GM12878 (cell line): ENCODE measurements at regions not wholly inside any gene's neighbourhood (a gene's known extent, or its start where the extent isn't known, plus 50 kb on each side); places are given as distances from the start of the nearest gene placed in this dataset.

Experiments
- ATAC-seq: fragments of 200-7000 bp; cut with Tn5 transposase; 3 replicates; pipeline ENCODE4 v1.9.1; 2020; ENCODE audit warnings: mild to moderate bottlenecking, moderate library complexity
- BruUV-seq: library from RNA; stranded (reverse); fragments of 400-500 nt; replicated peaks from 2 replicates; lab custom pipeline; 2021; lab: Mats Ljungman, UMichigan
- CTCF ChIA-PET: fragments of 300-600 bp; sonication (Branson Sonifier 250); formaldehyde crosslinking; extraction: SDS; loops from one replicate; lab custom pipeline; 2021; ENCODE audit warnings: inconsistent platforms; lab: Yijun Ruan, JAX
- POLR2A ChIA-PET: fragments of 350-600 bp; formaldehyde crosslinking; extraction: SDS; loops from one replicate; lab custom pipeline; 2021; ENCODE audit warnings: inconsistent platforms; lab: Charles Lee
- RAD21 ChIA-PET: fragments of 300-600 bp; sonication (Branson Sonifier 250); formaldehyde crosslinking; loops from one replicate; lab custom pipeline; 2023; ENCODE audit warnings: antibody characterized with exemption; ENCODE audit not compliant: unreplicated experiment; lab: Charles Lee
- SMC1A ChIA-PET: fragments of 300-600 bp; sonication (Branson Sonifier 250); formaldehyde crosslinking; loops from one replicate; lab custom pipeline; 2023; ENCODE audit not compliant: unreplicated experiment, uncharacterized antibody; lab: Charles Lee
- DNase-seq: peaks from one replicate; pipeline ENCODE4 v3.0.0-alpha.2; 2011; ENCODE audit warnings: low read depth, low spot score
- FAIRE-seq: peaks from 3 replicates; lab custom pipeline; 2011; peaks lifted over from hg19 to GRCh38; lab: Jason Lieb, UNC
- H2AFZ ChIP-seq: 2 replicates; pipeline ENCODE4 v1.6.0; 2011; ENCODE audit warnings: low read depth, low read length, control low read depth; ENCODE audit not compliant: control insufficient read depth
- H3K27ac ChIP-seq: 2 replicates; pipeline ENCODE4 v1.5.1; 2011; ENCODE audit warnings: control low read depth; ENCODE audit not compliant: control insufficient read depth, insufficient read depth
- H3K27me3 ChIP-seq, 2 experiments: replicated peaks in 1 of 2; 2 replicates each; pipeline versions ENCODE4 v1.6.0 to v1.6.1; 2011; ENCODE audit warnings: low read length in 1 of 2; ENCODE audit not compliant: control insufficient read depth in 2 of 2, insufficient read depth in 2 of 2
- H3K36me3 ChIP-seq, 2 experiments: 2 replicates each; pipeline ENCODE4 v1.5.1; 2011; ENCODE audit warnings: low read length in 1 of 2; ENCODE audit not compliant: control insufficient read depth in 2 of 2, insufficient read depth in 2 of 2
- H3K4me1 ChIP-seq: 2 replicates; pipeline ENCODE4 v1.6.1; 2011; ENCODE audit warnings: mild to moderate bottlenecking, low read length, moderate library complexity, mixed read lengths; ENCODE audit not compliant: control insufficient read depth, insufficient read depth
- H3K4me2 ChIP-seq: 2 replicates; pipeline ENCODE4 v1.6.0; 2011; ENCODE audit warnings: control low read depth; ENCODE audit not compliant: control insufficient read depth, insufficient read depth
- H3K4me3 ChIP-seq: fragments of 200-600 bp; sonication (generic); 2 replicates; pipeline ENCODE4 v1.5.1; 2016
- H3K79me2 ChIP-seq: 2 replicates; pipeline ENCODE4 v1.6.0; 2011; ENCODE audit warnings: low read length; ENCODE audit not compliant: control insufficient read depth, insufficient read depth
- H3K9ac ChIP-seq: 2 replicates; pipeline ENCODE4 v1.8.0; 2011; ENCODE audit warnings: low read length, control low read depth, mixed read lengths; ENCODE audit not compliant: control insufficient read depth, insufficient read depth
- H3K9me3 ChIP-seq: replicated peaks from 3 replicates; pipeline ENCODE4 v1.5.1; 2011; ENCODE audit warnings: mild to moderate bottlenecking, low read length; ENCODE audit not compliant: control insufficient read depth, insufficient read depth
- H4K20me1 ChIP-seq: 2 replicates; pipeline ENCODE4 v1.6.0; 2011; ENCODE audit not compliant: control insufficient read depth, insufficient read depth
- ETV6 ChIP-seq, 2 experiments: fragments of 450-650 bp in 1 of 2; IDR thresholded peaks in 1 of 2; conservative IDR thresholded peaks in 1 of 2; 2 replicates each; pipeline ENCODE4 v1.6.1; 2014; ENCODE audit warnings: antibody characterized with exemption in 1 of 2, borderline replicate concordance in 1 of 2, low read depth in 1 of 2, mild to moderate bottlenecking in 1 of 2, moderate library complexity in 1 of 2
- HDGF ChIP-seq: fragments of 450-650 bp; IDR thresholded peaks from 2 replicates; pipeline ENCODE4 v1.6.1; 2016; ENCODE audit warnings: antibody characterized with exemption
- MYB ChIP-seq: fragments of 150-350 bp; IDR thresholded peaks from 2 replicates; pipeline ENCODE4 v1.6.1; 2014; ENCODE audit warnings: mild to moderate bottlenecking, low read depth, low read length, borderline replicate concordance
- NFXL1 ChIP-seq: fragments of 450-650 bp; IDR thresholded peaks from 2 replicates; pipeline ENCODE4 v1.6.1; 2017; ENCODE audit warnings: antibody characterized with exemption, mild to moderate bottlenecking, borderline replicate concordance
- SUZ12 ChIP-seq: fragments of 200-600 bp; sonication (generic); IDR thresholded peaks from one replicate; pipeline ENCODE4 v1.6.1; 2018; ENCODE audit warnings: antibody characterized with exemption, mild to moderate bottlenecking; ENCODE audit not compliant: unreplicated experiment
- TCF7 ChIP-seq: IDR thresholded peaks from 2 replicates; pipeline ENCODE4 v1.6.1; 2014; ENCODE audit warnings: antibody characterized with exemption, borderline replicate concordance
- WGBS: methylation state at CpG from one replicate; pipeline ENCODE4 v1.1.6; 2016; ENCODE audit warnings: low lambda C conversion rate; ENCODE audit not compliant: insufficient replicate concordance, insufficient coverage; ENCODE audit errors: missing lambda C conversion rate; 5-methylcytosine and 5-hydroxymethylcytosine counted together
- in situ Hi-C: fragments of 300-500 bp; cut with MboI; formaldehyde crosslinking; loops from 9 replicates; pipeline ENCODE4 v1.14.3; 2018; ENCODE audit warnings: mixed read lengths
- intact Hi-C: fragments of 100-400 bp; cut with micrococcal nuclease; formaldehyde crosslinking; loops from one replicate; pipeline ENCODE4 v1.14.2; 2022; ENCODE audit not compliant: unreplicated experiment

DNA sequence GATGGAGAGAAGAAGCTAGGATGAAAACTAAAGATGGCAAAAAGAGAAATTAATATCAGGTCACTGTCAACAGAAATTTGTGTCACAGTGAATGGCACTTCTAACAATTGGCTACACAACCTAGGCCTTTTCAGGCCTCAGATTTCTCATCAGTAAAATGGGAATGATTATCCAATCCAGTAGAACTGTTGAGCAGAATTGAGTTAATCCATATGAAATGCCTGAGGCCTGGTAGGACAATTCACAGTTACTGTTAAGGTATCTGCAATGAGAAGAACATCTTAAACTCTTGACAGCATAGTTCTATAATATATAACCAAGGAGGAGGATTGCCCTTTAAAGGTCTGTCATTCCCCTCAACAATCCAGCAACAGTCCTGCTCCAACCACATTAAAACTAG is 217.9 kb upstream of the ZNF217 start:
- DNase-seq (no peak), ATAC-seq (no peak), FAIRE-seq (no peak)
- SMC1A ChIA-PET, result interaction anchor here (1.1 kb wide), 1 partner anchor 106 kb away, joined by 4 read pairs; no protein-coding TSS in a partner anchor
- CTCF ChIA-PET, result no interaction called here
- H3K4me2 ChIP-seq, result no peak overlapping the region
- intact Hi-C loops (no loop called here), in situ Hi-C loops (no loop called here)
- no TSS peak for BruUV-seq
- no peak overlapping the region for H3K27ac ChIP-seq
- peak; percentile 77 for TF ChIP-seq NFXL1
- no peak for TF ChIP-seq MYB
- no peak for TF ChIP-seq SUZ12
- TF ChIP-seq HDGF, result no peak
- H3K79me2 ChIP-seq, result no peaks in the 10 kb centered on the region
- RAD21 ChIA-PET, result no interaction called here
- peaks cover 18% of the 10 kb centered on the region for H3K4me1 ChIP-seq
- no peak overlapping the region for H3K4me3 ChIP-seq
- no peaks in the 10 kb centered on the region for H4K20me1 ChIP-seq
- no peaks in the 10 kb centered on the region for H3K36me3 ChIP-seq
- no peaks in the 10 kb centered on the region for H3K9me3 ChIP-seq
- H3K27me3 ChIP-seq, result no peaks in the 10 kb centered on the region
- POLR2A ChIA-PET, result no interaction called here
- H2AFZ ChIP-seq, result no peak overlapping the region
- no peak overlapping the region for H3K9ac ChIP-seq

GRCh38 chr20:53810661-53811355 is 217.2 kb upstream of the ZNF217 start:
- Histone ChIP-seq H3K36me3 (no peaks in the 10 kb centered on the region), H3K27ac (no peak overlapping the region), H3K4me1 (peaks cover 18% of the 10 kb centered on the region), H3K4me2 (no peak overlapping the region), H3K79me2 (no peaks in the 10 kb centered on the region), H3K9ac (no peak overlapping the region)
- CTCF ChIA-PET, result interaction anchor here (1.7 kb wide), 1 partner anchor 55 kb away, joined by 4 read pairs; no protein-coding TSS in a partner anchor
- no peak for FAIRE-seq
- intact Hi-C loops, result no loop called here
- DNase-seq, result no peak
- no peak for TF ChIP-seq TCF7
- TF ChIP-seq ETV6 (conservative IDR thresholded peaks at IDR 0.05 in 1 of 2, IDR thresholded peaks at IDR 0.05 in 1 of 2; ENCODE audit: borderline replicate concordance in 1 of 2, low read depth in 1 of 2), result peak in 1 of 2 experiments; percentile 91; a peak in 2 of 4 replicates
- peak; percentile 54 for TF ChIP-seq NFXL1
- TF ChIP-seq, all 136 proteins: peak for 2
- no peaks in the 10 kb centered on the region for H4K20me1 ChIP-seq
- H3K27me3 ChIP-seq, result no peaks in the 10 kb centered on the region
- no peak for ATAC-seq
- ChIA-PET RAD21 (no interaction called here), POLR2A (interaction anchor here (0.7 to 1.0 kb wide), 2 partner anchors 71 to 99 kb away, joined by 3 to 6 read pairs; no protein-coding TSS in a partner anchor), SMC1A (interaction anchor here (0.6 to 1.6 kb wide), 3 partner anchors 35 to 105 kb away, joined by 3 to 6 read pairs (median 3); no protein-coding TSS in a partner anchor)
- H2AFZ ChIP-seq, result no peak overlapping the region
- no peaks in the 10 kb centered on the region for H3K9me3 ChIP-seq
- BruUV-seq, result no TSS peak
- 90% methylated on average over 6 of the region's 6 CpGs for WGBS
- no peak overlapping the region for H3K4me3 ChIP-seq
- in situ Hi-C loops, result no loop called here
